ENCODE measurements at regions not wholly inside any gene's neighbourhood (a gene's known extent, or its start where the extent isn't known, plus 50 kb on each side); places are given as distances from the start of the nearest gene placed in this dataset.
"Not testable (repeated sequence)": the region's sequence is repeated elsewhere in the genome, so short reads cannot be mapped to it uniquely, and the experiment has no call there.

DNA sequence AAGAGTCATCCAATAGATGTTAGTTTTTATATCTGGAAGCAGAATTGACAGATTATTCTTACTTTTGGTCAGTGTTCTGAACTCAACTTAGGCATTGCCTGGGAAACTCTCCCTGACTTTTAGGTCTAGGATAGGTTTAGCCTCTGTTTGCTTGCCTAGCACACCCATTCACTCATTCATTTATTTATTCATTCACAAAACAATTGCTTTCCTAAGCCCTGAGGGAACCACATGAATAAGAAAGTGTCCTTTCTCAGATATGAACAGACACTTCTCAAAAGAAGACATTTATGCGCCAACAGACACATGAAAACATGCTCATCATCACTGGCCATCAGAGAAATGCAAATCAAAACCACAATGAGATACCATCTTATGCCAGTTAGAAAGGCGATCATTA, 117.4 kb downstream of the ADSS2 start:
- TF ChIP-seq, protein P1, sequence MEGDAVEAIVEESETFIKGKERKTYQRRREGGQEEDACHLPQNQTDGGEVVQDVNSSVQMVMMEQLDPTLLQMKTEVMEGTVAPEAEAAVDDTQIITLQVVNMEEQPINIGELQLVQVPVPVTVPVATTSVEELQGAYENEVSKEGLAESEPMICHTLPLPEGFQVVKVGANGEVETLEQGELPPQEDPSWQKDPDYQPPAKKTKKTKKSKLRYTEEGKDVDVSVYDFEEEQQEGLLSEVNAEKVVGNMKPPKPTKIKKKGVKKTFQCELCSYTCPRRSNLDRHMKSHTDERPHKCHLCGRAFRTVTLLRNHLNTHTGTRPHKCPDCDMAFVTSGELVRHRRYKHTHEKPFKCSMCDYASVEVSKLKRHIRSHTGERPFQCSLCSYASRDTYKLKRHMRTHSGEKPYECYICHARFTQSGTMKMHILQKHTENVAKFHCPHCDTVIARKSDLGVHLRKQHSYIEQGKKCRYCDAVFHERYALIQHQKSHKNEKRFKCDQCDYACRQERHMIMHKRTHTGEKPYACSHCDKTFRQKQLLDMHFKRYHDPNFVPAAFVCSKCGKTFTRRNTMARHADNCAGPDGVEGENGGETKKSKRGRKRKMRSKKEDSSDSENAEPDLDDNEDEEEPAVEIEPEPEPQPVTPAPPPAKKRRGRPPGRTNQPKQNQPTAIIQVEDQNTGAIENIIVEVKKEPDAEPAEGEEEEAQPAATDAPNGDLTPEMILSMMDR (conservative IDR thresholded peaks at IDR 0.05; ENCODE audit: low read length): not testable (repeated sequence)
- not testable (repeated sequence) for TF ChIP-seq EZH2phosphoT487 (IDR thresholded peaks at IDR 0.05; ENCODE audit: borderline replicate concordance)

All from Loucy (cell line).